ENCODE measurements at regions not wholly inside any gene's neighbourhood (a gene's known extent, or its start where the extent isn't known, plus 50 kb on each side); places are given as distances from the start of the nearest gene placed in this dataset.

DNA sequence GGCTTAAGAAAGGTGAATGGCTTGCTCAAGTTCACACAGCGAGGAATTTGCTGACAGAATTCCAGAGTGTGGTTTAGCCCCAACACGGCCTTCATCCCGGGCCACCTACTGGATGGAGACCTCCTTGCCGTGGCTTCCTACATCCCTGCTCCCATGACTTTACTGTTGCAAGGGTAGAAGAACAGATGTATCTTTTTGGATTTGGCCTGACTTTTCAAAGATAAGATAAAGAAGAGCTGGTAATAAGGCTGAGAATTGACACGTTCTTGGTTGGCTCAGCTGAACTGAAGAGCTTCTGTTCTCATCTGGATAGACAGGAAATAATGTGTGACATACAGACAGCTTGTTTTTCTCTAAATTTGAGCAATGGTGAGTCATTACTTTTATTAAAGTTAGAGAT is 113.1 kb downstream of the KLF5 start:
- DNase-seq (ENCODE audit: low read depth): no peak
- TF ChIP-seq, protein P1, sequence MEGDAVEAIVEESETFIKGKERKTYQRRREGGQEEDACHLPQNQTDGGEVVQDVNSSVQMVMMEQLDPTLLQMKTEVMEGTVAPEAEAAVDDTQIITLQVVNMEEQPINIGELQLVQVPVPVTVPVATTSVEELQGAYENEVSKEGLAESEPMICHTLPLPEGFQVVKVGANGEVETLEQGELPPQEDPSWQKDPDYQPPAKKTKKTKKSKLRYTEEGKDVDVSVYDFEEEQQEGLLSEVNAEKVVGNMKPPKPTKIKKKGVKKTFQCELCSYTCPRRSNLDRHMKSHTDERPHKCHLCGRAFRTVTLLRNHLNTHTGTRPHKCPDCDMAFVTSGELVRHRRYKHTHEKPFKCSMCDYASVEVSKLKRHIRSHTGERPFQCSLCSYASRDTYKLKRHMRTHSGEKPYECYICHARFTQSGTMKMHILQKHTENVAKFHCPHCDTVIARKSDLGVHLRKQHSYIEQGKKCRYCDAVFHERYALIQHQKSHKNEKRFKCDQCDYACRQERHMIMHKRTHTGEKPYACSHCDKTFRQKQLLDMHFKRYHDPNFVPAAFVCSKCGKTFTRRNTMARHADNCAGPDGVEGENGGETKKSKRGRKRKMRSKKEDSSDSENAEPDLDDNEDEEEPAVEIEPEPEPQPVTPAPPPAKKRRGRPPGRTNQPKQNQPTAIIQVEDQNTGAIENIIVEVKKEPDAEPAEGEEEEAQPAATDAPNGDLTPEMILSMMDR (conservative IDR thresholded peaks at IDR 0.05; ENCODE audit: low read length): no peak
- no peak overlapping the region for H3K4me3 ChIP-seq (ENCODE audit: low read length)

DNA sequence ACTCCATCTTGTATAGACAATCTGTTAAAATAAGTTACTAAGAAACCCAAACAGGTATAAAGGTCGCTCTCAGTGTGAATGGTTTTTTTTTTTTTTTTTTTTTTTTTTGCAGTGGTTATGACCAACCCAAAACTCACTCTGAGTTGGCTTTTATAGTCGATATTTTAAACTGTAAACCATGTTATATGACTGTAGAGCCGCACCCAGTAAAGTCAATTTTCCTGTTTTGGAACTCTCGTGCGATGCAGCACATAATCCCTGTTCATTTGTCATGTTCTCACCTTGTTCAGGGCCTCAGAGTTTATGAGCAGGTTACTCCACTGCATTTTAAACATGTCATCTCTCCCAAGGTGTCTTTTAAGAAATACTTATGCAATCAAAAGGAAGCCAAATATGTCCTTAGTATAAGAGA is 112.5 kb downstream of the KLF5 start:
- no peak overlapping the region for H3K4me3 ChIP-seq (ENCODE audit: low read length)
- TF ChIP-seq, protein P1 (conservative IDR thresholded peaks at IDR 0.05; ENCODE audit: low read length): no peak
- DNase-seq (ENCODE audit: low read depth): no peak

DNA sequence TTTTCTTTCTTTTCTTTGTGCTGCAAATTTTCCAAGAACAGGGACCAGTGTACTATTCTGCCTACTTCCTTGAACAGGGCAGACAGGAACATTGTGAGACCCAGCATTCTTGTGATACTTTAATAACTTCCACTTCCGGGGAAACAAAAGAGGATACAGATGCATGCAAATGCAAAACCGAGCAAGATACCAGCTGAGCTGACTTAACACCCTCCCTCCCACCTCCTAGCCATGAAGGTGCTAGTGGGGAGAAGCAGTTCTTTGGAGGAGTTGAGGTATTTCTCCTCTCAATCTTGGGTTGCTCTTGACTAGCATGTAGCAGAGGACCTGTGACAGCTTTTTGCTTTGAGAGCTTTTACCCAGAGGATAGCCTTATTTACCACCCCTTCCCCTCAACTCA is 111.2 kb downstream of the KLF5 start:
- TF ChIP-seq, protein P1 (conservative IDR thresholded peaks at IDR 0.05; ENCODE audit: low read length): no peak
- no peak for DNase-seq (ENCODE audit: low read depth)

DNA sequence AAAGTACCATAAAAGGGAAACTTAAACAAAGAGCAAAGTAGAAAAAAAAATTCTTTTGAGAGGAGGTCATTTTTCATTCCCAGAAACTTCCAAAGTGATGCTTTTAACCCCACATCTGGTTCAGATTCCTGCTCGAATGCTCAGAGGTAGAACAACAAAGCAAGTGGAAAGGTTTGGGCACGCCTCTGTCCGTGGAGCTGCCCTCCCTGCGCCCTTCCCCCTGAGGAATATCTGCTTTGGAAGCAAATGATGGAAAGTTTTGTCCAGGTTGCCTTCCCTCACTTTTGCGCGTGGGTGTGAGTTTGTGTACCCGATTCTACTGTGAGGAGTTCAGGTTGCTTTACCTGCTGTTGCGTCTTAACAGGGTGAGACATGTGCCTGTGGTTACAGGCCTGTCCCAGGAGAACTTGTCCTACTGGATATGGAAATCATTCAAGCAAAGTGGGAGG is 110.2 kb downstream of the KLF5 start:
- TF ChIP-seq, protein P1 (conservative IDR thresholded peaks at IDR 0.05; ENCODE audit: low read length): no peak
- no peak for DNase-seq (ENCODE audit: low read depth)
- no peak overlapping the region for H3K4me3 ChIP-seq (ENCODE audit: low read length)

More for the DNA sequence above, 111.2 kb downstream of the KLF5 start:
- H3K4me3 ChIP-seq (ENCODE audit: low read length): no peak overlapping the region

DNA sequence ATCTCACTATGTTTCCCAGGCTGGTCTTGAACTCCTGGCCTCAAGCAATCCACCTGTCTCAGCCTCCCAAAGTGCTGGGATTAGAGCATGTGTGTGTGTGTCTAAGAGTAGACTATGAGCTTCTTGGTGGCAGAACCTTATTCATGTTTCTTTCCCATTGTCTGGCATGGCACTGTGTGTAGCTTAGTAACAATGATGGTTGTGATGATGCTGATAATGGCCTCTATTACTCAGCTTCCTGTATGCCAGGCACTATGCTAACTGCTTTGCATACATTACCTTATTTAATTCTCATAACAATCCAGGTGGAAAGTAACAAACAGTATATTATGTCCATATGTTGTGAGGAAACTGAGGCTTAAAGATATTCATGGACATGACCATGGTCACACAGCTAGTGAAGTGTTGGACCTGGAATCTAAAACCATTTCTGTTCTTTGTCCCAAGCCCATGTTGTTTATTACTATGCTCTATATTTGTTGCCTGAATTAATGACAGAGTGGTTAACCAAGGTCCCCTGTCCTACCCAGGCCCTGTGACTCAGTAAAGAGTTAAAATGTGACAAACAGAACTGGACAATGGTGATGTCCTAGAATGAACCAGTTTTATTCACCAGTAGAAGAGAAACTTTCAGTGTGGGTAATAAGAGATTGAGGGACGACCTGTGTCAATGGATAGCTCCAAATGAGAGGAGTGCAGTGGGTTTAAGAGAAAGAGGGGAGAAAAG is 109.6 kb downstream of the KLF5 start:
- DNase-seq (ENCODE audit: low read depth): no peak
- no peak overlapping the region for H3K4me3 ChIP-seq (ENCODE audit: low read length)
- TF ChIP-seq, protein P1 (conservative IDR thresholded peaks at IDR 0.05; ENCODE audit: low read length): no peak

DNA sequence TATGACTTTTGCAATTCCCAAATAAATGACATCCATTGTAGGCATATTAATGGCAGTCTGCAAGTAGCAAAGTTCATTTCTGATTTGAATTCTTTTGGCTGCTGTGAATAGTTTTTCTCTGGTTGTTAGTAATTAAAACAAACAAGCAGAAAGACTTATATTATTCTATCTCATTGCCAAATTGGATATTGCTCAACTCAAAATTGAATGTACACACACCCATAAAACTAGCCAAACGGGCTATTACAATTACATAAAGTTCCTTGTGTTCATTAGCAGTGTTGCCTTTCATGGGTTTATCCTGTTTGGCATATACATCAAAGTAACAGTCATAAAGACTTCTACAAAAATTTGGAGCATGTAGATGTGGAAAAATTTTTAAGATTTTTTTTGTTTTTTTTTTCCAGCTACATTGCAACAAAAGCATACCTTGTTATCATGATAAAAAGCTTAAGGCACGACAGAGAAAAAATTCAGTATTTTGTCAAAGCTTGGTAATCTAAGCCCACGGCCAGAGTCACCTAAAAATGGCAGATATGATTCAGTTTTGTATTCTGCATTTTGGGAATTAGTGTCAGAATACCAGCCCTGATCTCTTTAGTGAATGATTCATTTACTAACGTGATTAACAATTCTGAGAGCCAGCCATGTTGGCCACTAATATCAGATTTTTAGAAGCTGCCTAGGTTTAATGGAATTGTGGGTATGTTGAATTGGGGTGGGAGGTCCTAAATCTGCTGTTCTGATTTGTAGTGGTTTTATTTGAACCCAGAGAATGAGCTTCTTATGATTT is 108.4 kb downstream of the KLF5 start:
- TF ChIP-seq, protein P1 (conservative IDR thresholded peaks at IDR 0.05; ENCODE audit: low read length): no peak
- H3K4me3 ChIP-seq (ENCODE audit: low read length): no peak overlapping the region
- no peak for DNase-seq (ENCODE audit: low read depth)

DNA sequence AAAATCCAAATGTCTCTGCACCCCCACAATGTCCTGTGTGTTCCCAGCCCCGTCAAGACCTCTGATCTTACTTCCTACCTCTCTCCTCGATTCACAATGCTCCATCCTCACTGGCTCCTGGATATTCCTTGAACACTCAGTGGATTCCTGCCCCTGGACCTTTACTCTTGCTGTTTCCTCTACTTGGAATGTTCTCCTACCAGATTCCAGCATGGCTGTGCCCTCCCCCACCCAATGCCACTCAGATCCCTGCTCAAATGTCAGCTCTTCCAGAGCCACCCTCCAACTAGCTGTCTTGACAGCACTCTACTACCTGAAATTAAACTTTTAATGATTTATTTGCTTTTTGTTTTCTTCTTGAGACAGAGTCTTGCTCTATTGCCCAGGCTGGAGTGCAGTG is 107.4 kb downstream of the KLF5 start:
- H3K4me3 ChIP-seq (ENCODE audit: low read length): no peak overlapping the region
- no peak for DNase-seq (ENCODE audit: low read depth)
- TF ChIP-seq, protein P1 (conservative IDR thresholded peaks at IDR 0.05; ENCODE audit: low read length): no peak

All from AG10803 (cell line).